Panc1 (cell line): ENCODE measurements at regions not wholly inside any gene's neighbourhood (a gene's known extent, or its start where the extent isn't known, plus 50 kb on each side); places are given as distances from the start of the nearest gene placed in this dataset.

Source experiments
- ATAC-seq: fragments of 200-7000 bp; cut with Tn5 transposase; 2 replicates; pipeline ENCODE4 v1.9.1; 2020; ENCODE audit warnings: mild to moderate bottlenecking, moderate library complexity
- BruUV-seq: library from RNA; stranded (reverse); fragments of 400-500 nt; replicated peaks from 2 replicates; lab custom pipeline; 2021; lab: Mats Ljungman, UMichigan
- CTCF ChIA-PET: fragments of 300-600 bp; sonication (Branson Sonifier 250); formaldehyde crosslinking; loops from one replicate; lab custom pipeline; 2022; ENCODE audit warnings: antibody characterized with exemption; lab: Charles Lee
- POLR2A ChIA-PET: fragments of 300-600 bp; sonication (Branson Sonifier 250); formaldehyde crosslinking; loops from one replicate; lab custom pipeline; 2022; ENCODE audit warnings: antibody characterized with exemption; lab: Charles Lee
- DNase-seq: peaks from one replicate; pipeline ENCODE4 v3.0.0-alpha.2; 2010; ENCODE audit warnings: low read depth, low spot score
- H3K27ac ChIP-seq: 2 replicates; pipeline ENCODE4 v1.5.1; 2011; ENCODE audit warnings: mild to moderate bottlenecking, low read length, inconsistent platforms
- H3K27me3 ChIP-seq: fragments of 200-500 bp; sonication (Bioruptor generic); 2 replicates; pipeline ENCODE4 v1.6.0; 2014; ENCODE audit warnings: low read length, inconsistent platforms; ENCODE audit not compliant: control insufficient read depth, insufficient read depth
- H3K36me3 ChIP-seq: fragments of 200-500 bp; sonication (Bioruptor generic); 2 replicates; pipeline ENCODE4 v1.5.1; 2014; ENCODE audit warnings: inconsistent platforms, mild to moderate bottlenecking, low read length, moderate library complexity; ENCODE audit not compliant: control insufficient read depth, insufficient read depth
- H3K4me1 ChIP-seq: 2 replicates; pipeline ENCODE4 v1.5.1; 2011; ENCODE audit warnings: inconsistent platforms, mild to moderate bottlenecking, low read length, moderate library complexity; ENCODE audit not compliant: control insufficient read depth, insufficient read depth
- H3K4me3 ChIP-seq, 2 experiments: 2 replicates each; pipeline ENCODE4 v1.5.1; 2011 to 2012; ENCODE audit warnings: low read depth in 2 of 2, low read length in 2 of 2, mild to moderate bottlenecking in 2 of 2, inconsistent platforms in 1 of 2, moderate library complexity in 1 of 2
- H3K9me3 ChIP-seq: fragments of 200-500 bp; sonication (Bioruptor generic); 2 replicates; pipeline ENCODE4 v1.5.1; 2014; ENCODE audit warnings: low read depth, mild to moderate bottlenecking, inconsistent platforms, low read length, moderate library complexity; ENCODE audit not compliant: control insufficient read depth, insufficient read depth
- CTCF ChIP-seq: fragments of 450-650 bp; IDR thresholded peaks from 2 replicates; pipeline ENCODE4 v1.5.1; 2017; ENCODE audit warnings: mild to moderate bottlenecking
- POLR2AphosphoS5 ChIP-seq: IDR thresholded peaks from 2 replicates; pipeline ENCODE4 v1.6.1; 2012; ENCODE audit warnings: mild to moderate bottlenecking, low read depth, low read length, moderate library complexity
- REST ChIP-seq, 2 experiments: IDR thresholded peaks; 2 replicates each; pipeline ENCODE4 v1.6.1; 2011 to 2012; ENCODE audit warnings: low read depth in 2 of 2, control low read depth in 1 of 2, low read length in 1 of 2, mild to moderate bottlenecking in 1 of 2, moderate library complexity in 1 of 2; ENCODE audit not compliant: insufficient read depth in 1 of 2
- SIN3A ChIP-seq: IDR thresholded peaks from 2 replicates; pipeline ENCODE4 v1.6.1; 2012; ENCODE audit warnings: low read depth, mild to moderate bottlenecking, low read length, moderate library complexity, borderline replicate concordance; ENCODE audit not compliant: insufficient read depth
- TCF7L2 ChIP-seq: IDR thresholded peaks from 2 replicates; pipeline ENCODE4 v1.6.1; 2011; ENCODE audit warnings: mild to moderate bottlenecking, low read depth, low read length, inconsistent platforms
- in situ Hi-C: cut with HindIII; loops from 2 replicates; pipeline ENCODE4 v1.10.0; 2016; ENCODE audit warnings: low sequenced_read_pairs, low pct_unique_long_range_greater_than_20kb
- intact Hi-C: fragments of 100-400 bp; cut with micrococcal nuclease; formaldehyde crosslinking; loops from one replicate; pipeline ENCODE4 v1.10.0; 2022; ENCODE audit not compliant: unreplicated experiment

GRCh38 chr22:27422442-27422841, 379.1 kb downstream of the MN1 start:
- POLR2A ChIA-PET = no interaction called here
- ATAC-seq (no peak), DNase-seq (no peak)
- BruUV-seq = no TSS peak
- H3K27ac ChIP-seq = peak overlapping the region; percentile 44; the same call in 1 of the 2 replicates
- TF ChIP-seq POLR2AphosphoS5 (no peak), TCF7L2 (no peak), SIN3A (no peak), REST (IDR thresholded peaks at IDR 0.05; ENCODE audit: insufficient read depth in 1 of 2, low read depth in 2 of 2, low read length in 1 of 2) (no peak), CTCF (no peak)
- intact Hi-C loops (no loop called here), in situ Hi-C loops (no loop called here)
- H3K4me3 ChIP-seq = no peak overlapping the region
- no peaks in the 10 kb centered on the region for H3K36me3 ChIP-seq
- CTCF ChIA-PET = interaction anchor here (0.7 kb wide), 1 partner anchor 1727 kb away, joined by 9 read pairs; no protein-coding TSS in a partner anchor
- no peaks in the 10 kb centered on the region for H3K9me3 ChIP-seq
- H3K27me3 ChIP-seq = no peaks in the 10 kb centered on the region
- H3K4me1 ChIP-seq = peaks cover 20% of the 10 kb centered on the region

- intact Hi-C loops (no loop called here), in situ Hi-C loops (no loop called here)
- H3K36me3 ChIP-seq = no peaks in the 10 kb centered on the region
- ChIA-PET POLR2A (no interaction called here), CTCF (no interaction called here)
- H3K4me1 ChIP-seq = peaks cover 20% of the 10 kb centered on the region
- no peaks in the 10 kb centered on the region for H3K9me3 ChIP-seq
- BruUV-seq = no TSS peak
- ATAC-seq (no peak), DNase-seq (no peak)
- TF ChIP-seq REST (IDR thresholded peaks at IDR 0.05; ENCODE audit: insufficient read depth in 1 of 2, low read depth in 2 of 2, low read length in 1 of 2) = no peak
- no peak for TF ChIP-seq CTCF
- TF ChIP-seq SIN3A = no peak
- TF ChIP-seq POLR2AphosphoS5 = no peak
- no peak for TF ChIP-seq TCF7L2
- H3K27me3 ChIP-seq = no peaks in the 10 kb centered on the region
- H3K4me3 ChIP-seq = no peak overlapping the region
- H3K27ac ChIP-seq = peak overlapping the region; percentile 23; the same call in 1 of the 2 replicates
Measured at GRCh38 chr22:27424319-27424718, 377.2 kb downstream of the MN1 start.
